PC-3 (cell line): ENCODE measurements at regions not wholly inside any gene's neighbourhood (a gene's known extent, or its start where the extent isn't known, plus 50 kb on each side); places are given as distances from the start of the nearest gene placed in this dataset.

Source experiments
- CTCF ChIP-seq: fragments of 300-600 bp; sonication (generic); conservative IDR thresholded peaks from 2 replicates; pipeline ENCODE4 v1.5.1; 2017; ENCODE audit warnings: antibody characterized with exemption, low read depth, mild to moderate bottlenecking, low read length
- EZH2phosphoT487 ChIP-seq: fragments of 300-600 bp; sonication (generic); IDR thresholded peaks from 2 replicates; pipeline ENCODE4 v1.6.1; 2018; ENCODE audit warnings: mild to moderate bottlenecking, antibody characterized with exemption, low read length, borderline replicate concordance

GRCh38 chr1:4531842-4532241 lies 122.6 kb upstream of the AJAP1 start:
- no peak for TF ChIP-seq CTCF
- no peak for TF ChIP-seq EZH2phosphoT487
